ENCODE measurements at regions not wholly inside any gene's neighbourhood (a gene's known extent, or its start where the extent isn't known, plus 50 kb on each side); places are given as distances from the start of the nearest gene placed in this dataset.

DNA sequence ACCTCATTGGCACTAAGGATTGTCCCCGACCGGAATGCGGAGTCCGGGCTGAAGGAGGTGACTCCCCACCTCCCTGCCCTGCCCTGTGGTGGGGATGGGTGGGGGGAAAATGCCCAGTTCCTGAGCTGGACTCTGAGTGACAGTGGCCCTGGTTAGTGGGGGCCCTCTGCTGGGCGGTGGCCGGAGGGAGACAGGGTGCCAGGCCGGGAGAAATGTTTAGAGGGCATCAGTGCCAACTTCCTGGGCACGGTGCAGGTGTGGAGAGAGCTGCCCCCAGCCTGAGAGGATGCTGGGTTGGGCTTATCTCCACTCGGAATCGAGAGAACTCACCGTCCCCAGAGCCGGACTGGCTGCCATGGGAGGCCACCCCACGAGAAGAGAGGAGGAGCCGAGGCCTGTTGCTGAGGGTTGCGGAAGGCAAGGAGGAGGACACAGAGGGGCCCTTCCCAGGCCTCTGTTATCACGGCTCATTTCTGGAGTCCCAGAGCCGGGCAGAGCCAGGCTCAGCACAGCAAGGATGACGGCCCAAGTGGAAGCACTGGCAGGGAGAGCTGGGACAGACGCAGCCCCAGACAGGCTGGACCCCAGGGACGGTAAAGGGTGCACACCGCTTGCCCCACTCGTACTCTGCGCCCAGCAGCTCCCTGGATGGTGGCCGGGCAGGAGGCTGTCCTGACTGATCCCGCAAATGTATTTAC lies 156.7 kb downstream of the KIF26A start:
- Histone ChIP-seq H3K27me3 (ENCODE audit: insufficient read depth, low read length) (peaks cover 12% of the 10 kb centered on the region), H3K9me3 (ENCODE audit: low read length) (peaks cover 2% of the 10 kb centered on the region), H3K4me3 (ENCODE audit: low read length) (no peak overlapping the region), H3K36me3 (ENCODE audit: insufficient read depth, low read length) (no peaks in the 10 kb centered on the region), H2AFZ (ENCODE audit: low read depth, low read length) (no peak overlapping the region), H3K4me1 (ENCODE audit: insufficient read depth, low read length) (peaks cover 12% of the 10 kb centered on the region)

DNA sequence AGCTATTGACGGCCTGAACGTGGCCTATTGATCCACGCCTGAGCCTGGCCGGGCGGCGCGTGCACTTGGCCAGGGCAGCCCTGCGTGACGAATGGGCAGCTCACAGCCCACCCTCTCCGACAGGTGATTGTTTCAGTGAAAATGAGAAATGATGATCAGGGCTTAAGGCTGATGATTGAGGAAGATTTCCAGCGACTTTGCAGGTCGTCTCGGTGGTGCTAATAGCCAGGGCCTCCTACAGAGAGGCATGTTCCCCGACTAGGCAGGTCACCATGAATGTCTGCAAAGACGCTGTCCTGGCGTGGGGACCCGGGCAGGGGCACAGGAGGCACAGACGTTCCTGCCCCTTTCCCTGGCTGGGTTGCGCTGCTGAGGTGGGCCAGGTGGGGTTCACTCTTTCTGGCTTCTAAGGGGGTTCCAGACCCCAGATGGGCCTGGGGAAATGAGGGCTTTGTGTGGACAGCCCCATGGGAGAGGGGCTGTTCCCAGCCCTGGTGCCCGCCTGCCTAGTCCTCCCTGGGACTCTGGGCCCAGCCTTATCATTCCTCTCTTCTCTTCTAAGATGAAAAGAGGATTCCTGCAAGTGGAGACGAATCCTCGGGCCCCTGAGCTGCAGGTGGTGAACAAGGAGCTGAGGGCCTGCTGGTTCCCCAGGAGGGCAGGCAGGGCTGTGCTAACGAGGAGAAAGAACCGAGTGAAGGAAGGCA lies 157.4 kb downstream of the KIF26A start:
- H3K4me1 ChIP-seq (ENCODE audit: insufficient read depth, low read length): peaks cover 10% of the 10 kb centered on the region
- H3K36me3 ChIP-seq (ENCODE audit: insufficient read depth, low read length): no peaks in the 10 kb centered on the region
- no peak overlapping the region for H3K4me3 ChIP-seq (ENCODE audit: low read length)
- peaks cover 8% of the 10 kb centered on the region for H3K27me3 ChIP-seq (ENCODE audit: insufficient read depth, low read length)
- H2AFZ ChIP-seq (ENCODE audit: low read depth, low read length): no peak overlapping the region
- H3K9me3 ChIP-seq (ENCODE audit: low read length): peaks cover 2% of the 10 kb centered on the region

DNA sequence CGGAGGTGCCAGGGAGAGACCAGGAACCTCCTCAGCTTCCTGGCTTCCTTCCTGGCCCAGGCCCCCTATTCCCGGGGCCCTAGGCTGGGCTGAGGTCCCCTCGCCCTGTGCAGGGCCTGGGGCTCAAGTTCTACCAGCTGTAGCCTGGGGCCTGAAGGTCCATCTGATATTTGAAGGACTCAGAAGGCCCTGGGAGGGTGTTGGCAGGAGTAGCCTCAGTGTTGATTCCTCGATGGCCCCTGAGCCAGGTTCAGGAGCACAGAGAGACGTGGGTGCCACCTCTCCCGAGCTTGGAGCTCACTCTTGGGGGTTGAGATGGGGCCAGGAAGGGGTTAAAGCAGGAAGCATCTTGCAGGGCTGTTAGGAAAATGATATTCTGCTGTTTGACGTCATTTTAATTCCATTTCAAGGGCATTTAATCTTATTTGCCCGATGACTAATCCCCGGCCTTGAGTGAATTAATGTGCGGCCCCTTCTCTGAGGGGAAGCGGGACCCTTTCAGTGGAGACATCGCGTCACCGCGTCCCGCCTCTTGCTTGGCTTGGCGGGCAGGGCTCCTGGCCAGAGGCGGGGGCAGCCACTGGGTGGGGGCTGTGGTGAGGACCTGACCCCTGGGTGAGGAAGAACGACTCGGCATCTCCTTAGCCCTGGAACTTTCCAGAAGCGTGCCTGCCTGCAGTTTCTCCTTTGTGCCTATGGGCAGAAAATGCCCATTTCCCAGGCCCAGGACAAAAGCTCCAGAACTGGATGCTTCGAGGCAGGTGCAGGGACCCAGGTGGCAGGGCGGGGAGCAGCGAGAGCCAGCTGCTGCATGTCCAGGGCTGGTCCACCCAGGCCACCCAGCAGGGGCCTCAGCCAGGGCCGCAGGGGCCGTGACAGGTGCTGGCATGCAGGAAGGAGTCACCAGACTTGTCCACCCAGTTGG lies 158.3 kb downstream of the KIF26A start:
- Histone ChIP-seq H2AFZ (ENCODE audit: low read depth, low read length) (no peak overlapping the region), H3K27me3 (ENCODE audit: insufficient read depth, low read length) (peaks cover 4% of the 10 kb centered on the region), H3K4me1 (ENCODE audit: insufficient read depth, low read length) (peaks cover 2% of the 10 kb centered on the region), H3K9me3 (ENCODE audit: low read length) (peaks cover 2% of the 10 kb centered on the region), H3K4me3 (ENCODE audit: low read length) (no peak overlapping the region), H3K36me3 (ENCODE audit: insufficient read depth, low read length) (no peaks in the 10 kb centered on the region)

DNA sequence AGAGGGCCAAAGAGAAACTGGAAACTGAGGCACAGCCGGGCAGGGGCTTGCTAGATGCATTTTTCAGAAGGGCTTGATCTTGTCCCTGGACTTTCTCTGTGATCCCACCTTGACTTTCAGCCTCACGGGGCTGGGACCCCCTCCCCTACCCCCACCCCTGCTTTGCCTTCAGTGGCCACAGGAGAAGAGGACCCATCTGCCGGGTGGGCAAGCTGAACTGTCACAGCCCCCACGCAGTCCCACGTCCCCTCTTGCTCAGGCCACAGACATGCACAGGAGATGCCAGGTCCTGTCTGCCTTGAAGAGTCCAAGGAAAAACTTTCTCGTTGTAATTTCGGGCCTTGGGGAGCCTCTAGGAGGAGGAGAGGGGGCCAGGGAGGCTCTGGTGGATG lies 158.9 kb downstream of the KIF26A start:
- Histone ChIP-seq H3K4me1 (ENCODE audit: insufficient read depth, low read length) (no peaks in the 10 kb centered on the region), H3K9me3 (ENCODE audit: low read length) (peaks cover 2% of the 10 kb centered on the region), H3K4me3 (ENCODE audit: low read length) (no peak overlapping the region), H2AFZ (ENCODE audit: low read depth, low read length) (no peak overlapping the region), H3K36me3 (ENCODE audit: insufficient read depth, low read length) (no peaks in the 10 kb centered on the region), H3K27me3 (ENCODE audit: insufficient read depth, low read length) (peaks cover 4% of the 10 kb centered on the region)

DNA sequence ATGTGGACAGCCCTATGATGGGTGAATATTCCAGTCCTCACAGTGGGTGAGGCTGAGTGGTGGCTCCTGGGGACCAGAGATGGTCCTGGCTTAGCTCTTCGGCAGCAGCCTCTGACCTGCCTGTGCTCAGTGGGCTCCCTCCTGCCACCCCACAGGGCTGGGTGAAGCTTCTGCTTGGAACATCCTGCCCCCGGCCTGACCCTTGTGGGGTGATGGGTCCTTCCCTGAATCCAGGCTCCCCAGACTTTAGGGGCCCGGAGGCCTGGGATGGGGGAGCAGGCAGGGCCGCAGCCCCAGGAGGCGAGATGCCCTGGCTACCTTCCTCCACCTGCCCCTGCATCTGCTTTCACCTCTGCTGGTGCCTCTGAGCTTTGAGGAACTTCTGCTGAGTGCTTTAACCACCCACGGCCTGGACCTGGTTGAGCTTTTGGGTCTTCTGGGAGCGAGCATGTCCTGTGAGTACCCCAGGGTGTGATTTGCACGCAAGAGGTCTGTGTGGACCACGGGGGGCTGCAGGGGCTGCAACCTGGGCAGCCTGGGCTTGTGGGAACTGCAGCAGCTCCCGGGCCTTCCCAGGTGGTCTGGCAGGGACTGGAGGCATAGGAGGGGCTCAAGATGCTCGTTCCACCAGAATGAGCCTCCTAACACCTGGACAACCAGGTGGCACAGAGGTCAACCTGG lies 159.5 kb downstream of the KIF26A start:
- no peak overlapping the region for H3K4me3 ChIP-seq (ENCODE audit: low read length)
- H3K4me1 ChIP-seq (ENCODE audit: insufficient read depth, low read length): no peaks in the 10 kb centered on the region
- no peak overlapping the region for H2AFZ ChIP-seq (ENCODE audit: low read depth, low read length)
- peaks cover 4% of the 10 kb centered on the region for H3K27me3 ChIP-seq (ENCODE audit: insufficient read depth, low read length)
- H3K36me3 ChIP-seq (ENCODE audit: insufficient read depth, low read length): no peaks in the 10 kb centered on the region
- peaks cover 2% of the 10 kb centered on the region for H3K9me3 ChIP-seq (ENCODE audit: low read length)

DNA sequence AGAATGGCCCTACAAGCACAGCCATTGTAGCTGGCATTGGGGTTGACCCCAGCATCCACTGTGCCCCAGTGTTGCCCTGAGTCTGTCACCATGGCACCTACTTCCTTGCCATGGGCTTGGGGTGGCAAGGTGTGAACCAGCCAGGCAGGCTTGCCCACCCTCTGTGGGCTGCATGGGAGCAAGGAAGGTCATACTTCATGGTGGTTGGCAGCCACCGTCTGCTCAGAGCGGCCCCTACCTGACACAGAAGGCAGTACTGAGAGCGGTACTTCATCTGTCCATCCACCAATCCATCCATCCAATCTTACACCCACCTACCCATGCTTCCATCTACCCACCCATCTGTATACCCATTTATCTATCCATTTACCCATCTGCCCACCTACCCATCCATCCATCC lies 160.1 kb downstream of the KIF26A start:
- no peak overlapping the region for H3K4me3 ChIP-seq (ENCODE audit: low read length)
- H3K27me3 ChIP-seq (ENCODE audit: insufficient read depth, low read length): peaks cover 4% of the 10 kb centered on the region
- no peak overlapping the region for H2AFZ ChIP-seq (ENCODE audit: low read depth, low read length)
- peaks cover 2% of the 10 kb centered on the region for H3K9me3 ChIP-seq (ENCODE audit: low read length)
- no peaks in the 10 kb centered on the region for H3K36me3 ChIP-seq (ENCODE audit: insufficient read depth, low read length)
- H3K4me1 ChIP-seq (ENCODE audit: insufficient read depth, low read length): no peaks in the 10 kb centered on the region

DNA sequence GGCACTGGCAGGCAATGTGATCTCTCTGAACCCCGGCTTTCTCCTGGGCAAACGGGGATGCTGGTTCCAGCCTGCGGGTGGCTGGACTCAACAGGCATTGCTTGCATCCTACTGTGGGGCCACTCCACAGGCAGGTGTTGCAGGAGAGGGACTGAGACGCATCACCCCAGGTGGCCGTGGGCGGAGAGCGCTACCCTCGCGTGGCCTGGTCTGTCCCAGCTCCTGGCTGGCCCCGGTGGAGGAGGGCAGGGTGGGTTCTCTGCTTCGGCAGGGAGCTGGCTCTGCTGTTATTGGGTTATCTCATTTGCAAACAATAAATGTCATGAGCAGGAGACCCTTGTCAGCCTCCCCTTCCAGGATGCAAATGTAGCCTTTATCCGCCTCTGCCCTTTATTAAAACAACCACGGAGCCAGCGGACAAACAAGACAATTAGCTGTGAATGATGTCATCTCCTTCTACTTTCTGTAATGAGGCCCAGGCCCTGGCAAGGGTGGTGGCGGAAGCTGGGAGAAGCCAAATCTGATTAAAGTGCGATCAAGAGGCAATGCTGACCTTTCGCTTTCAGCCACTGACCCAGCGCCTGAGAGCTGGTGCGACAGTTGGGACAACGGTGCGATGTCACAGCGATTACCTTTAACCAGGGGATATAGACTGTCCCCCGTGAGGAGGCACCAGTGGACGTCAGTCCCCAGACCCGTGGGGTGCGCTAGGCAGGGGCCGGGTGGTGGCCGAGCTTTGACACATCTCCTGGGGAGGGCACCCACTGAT lies 161.8 kb downstream of the KIF26A start:
- H3K4me3 ChIP-seq (ENCODE audit: low read length): no peak overlapping the region
- H2AFZ ChIP-seq (ENCODE audit: low read depth, low read length): no peak overlapping the region
- peaks cover 2% of the 10 kb centered on the region for H3K9me3 ChIP-seq (ENCODE audit: low read length)
- no peaks in the 10 kb centered on the region for H3K4me1 ChIP-seq (ENCODE audit: insufficient read depth, low read length)
- H3K27me3 ChIP-seq (ENCODE audit: insufficient read depth, low read length): peaks cover 4% of the 10 kb centered on the region
- no peaks in the 10 kb centered on the region for H3K36me3 ChIP-seq (ENCODE audit: insufficient read depth, low read length)

DNA sequence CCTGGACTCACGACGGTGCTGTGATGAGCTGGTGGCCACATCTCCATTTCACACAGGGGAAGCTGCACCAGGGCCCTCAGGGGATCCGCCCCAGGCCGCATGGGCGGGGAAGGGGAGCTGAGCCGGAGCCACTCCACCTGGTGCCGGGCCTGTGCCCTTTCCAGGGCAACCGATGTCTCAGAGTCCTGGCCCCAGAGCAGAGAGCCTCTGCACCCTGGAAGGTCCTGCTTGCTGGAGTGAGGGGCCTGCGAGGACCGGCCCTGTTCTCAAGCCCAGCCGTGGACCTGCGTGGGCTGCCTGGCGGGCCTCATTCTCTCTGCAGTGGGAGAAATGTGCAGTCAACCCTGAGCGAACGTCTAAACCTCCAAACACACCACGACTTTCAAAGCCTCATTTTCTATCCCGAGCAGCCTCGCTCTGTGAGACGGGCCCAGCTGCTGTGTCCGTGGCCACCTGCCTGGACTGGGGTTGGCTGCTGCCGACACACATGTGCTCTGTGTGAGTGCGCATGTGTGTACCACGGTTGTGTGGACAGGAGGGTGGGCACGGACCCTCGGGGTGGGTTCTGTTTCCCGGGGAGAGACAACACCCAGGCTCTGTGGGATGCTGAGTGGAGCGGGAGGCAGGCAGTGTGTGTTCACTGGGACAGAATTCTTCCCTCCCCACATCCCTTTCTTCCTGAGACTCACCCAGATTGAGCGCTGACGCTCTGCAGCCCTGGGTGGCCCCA lies 163.5 kb downstream of the KIF26A start:
- no peaks in the 10 kb centered on the region for H3K36me3 ChIP-seq (ENCODE audit: insufficient read depth, low read length)
- H3K9me3 ChIP-seq (ENCODE audit: low read length): peaks cover 2% of the 10 kb centered on the region

DNA sequence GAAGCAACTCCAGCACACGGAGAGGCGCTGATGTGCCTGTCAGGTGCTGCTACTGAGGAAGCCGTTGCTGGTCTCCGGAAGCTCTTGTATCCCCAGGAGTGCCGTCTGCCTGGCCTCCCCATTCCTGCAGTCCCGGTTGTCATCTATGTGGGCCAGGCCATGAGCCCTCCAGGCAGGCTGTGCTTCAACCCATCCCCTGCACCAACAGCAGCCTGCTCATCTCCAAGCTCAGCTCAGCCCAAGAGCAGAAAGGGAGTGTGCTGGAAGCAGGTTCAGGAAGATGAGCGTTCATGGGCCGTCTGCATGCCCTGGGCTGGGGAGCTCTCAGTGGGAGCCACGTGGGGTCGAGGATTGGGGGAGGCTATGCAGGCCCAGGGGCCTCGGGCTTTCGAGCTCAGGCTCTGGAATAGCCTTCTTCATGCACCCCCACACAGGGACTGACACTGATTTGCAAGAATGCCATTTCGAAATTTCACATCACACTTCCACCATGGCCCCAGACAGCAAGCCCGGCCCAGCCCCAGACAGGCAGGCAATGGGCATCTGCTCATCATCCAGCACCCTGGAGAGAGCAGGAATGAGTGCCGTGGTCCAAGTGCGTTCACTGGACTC lies 164.5 kb downstream of the KIF26A start:
- Histone ChIP-seq H3K9me3 (ENCODE audit: low read length) (peaks cover 2% of the 10 kb centered on the region), H3K4me3 (ENCODE audit: low read length) (no peak overlapping the region), H3K4me1 (ENCODE audit: insufficient read depth, low read length) (no peaks in the 10 kb centered on the region), H3K27me3 (ENCODE audit: insufficient read depth, low read length) (no peaks in the 10 kb centered on the region), H3K36me3 (ENCODE audit: insufficient read depth, low read length) (no peaks in the 10 kb centered on the region), H2AFZ (ENCODE audit: low read depth, low read length) (no peak overlapping the region)

More for the DNA sequence above, 163.5 kb downstream of the KIF26A start:
- Histone ChIP-seq H3K4me1 (ENCODE audit: insufficient read depth, low read length) (no peaks in the 10 kb centered on the region), H3K27me3 (ENCODE audit: insufficient read depth, low read length) (no peaks in the 10 kb centered on the region), H3K4me3 (ENCODE audit: low read length) (no peak overlapping the region), H2AFZ (ENCODE audit: low read depth, low read length) (no peak overlapping the region)

DNA sequence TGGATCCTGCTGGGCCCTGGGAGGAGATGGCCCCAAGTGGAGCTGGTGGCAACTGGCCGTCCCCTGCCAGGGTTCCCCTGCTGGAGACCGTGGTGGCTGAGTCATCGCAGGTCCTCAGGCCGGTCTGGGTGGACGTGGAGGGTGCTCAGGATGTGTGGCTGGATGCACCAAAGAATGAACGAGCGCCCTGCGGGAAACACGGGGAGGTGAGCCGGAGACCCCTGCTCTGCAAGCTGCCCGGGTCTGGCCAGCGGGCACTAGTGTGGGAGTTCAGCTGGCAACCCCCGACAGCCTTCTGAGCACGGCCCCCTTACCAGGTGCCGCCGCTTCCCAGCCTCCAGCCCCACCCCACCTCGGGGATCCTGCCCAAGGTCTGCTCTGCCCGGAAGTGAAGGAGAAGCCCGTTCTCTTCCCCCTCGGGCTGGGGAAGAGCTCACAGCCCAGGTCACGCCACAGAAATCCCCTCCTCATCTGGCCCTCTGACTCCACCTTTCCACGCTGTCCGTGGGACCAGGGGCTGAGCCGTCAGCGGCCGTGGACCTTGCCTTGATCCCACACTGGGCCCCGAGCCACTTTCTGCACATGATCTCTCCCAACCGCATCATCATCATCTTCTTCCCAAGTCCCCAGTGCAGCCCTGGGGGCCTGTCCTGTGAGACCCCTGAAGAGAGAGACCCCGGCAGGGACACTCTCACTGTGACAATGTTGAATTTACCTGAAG lies 165.5 kb downstream of the KIF26A start:
- Histone ChIP-seq H3K27me3 (ENCODE audit: insufficient read depth, low read length) (no peaks in the 10 kb centered on the region), H3K36me3 (ENCODE audit: insufficient read depth, low read length) (no peaks in the 10 kb centered on the region), H3K4me3 (ENCODE audit: low read length) (no peak overlapping the region), H3K4me1 (ENCODE audit: insufficient read depth, low read length) (no peaks in the 10 kb centered on the region), H2AFZ (ENCODE audit: low read depth, low read length) (no peak overlapping the region), H3K9me3 (ENCODE audit: low read length) (no peaks in the 10 kb centered on the region)

Measured in neuron (in vitro differentiated cells).